ENCODE measurements at regions not wholly inside any gene's neighbourhood (a gene's known extent, or its start where the extent isn't known, plus 50 kb on each side); places are given as distances from the start of the nearest gene placed in this dataset.

DNA sequence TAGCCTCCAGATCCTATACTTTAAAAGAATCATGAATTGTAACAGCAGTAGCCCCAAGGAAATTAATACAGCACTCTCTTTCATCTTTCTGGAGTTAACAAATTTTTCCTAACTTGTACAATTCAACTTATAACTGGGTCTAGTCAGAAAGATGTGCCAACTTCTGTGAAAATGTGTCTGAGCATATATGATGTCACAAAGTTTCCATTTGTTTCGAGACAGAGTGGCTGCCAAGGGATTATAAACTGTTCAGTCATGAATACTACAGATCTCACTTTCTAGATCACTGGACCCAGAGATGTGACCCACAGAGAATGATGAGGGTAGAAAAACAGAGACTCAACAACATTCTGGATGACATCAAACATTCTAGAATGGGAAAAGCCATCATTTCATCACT is 249.2 kb upstream of the PHF14 start:
- no peak for TF ChIP-seq POLR2AphosphoS5 (IDR thresholded peaks at IDR 0.05; ENCODE audit: low read depth, low read length)
- TF ChIP-seq, protein P1, sequence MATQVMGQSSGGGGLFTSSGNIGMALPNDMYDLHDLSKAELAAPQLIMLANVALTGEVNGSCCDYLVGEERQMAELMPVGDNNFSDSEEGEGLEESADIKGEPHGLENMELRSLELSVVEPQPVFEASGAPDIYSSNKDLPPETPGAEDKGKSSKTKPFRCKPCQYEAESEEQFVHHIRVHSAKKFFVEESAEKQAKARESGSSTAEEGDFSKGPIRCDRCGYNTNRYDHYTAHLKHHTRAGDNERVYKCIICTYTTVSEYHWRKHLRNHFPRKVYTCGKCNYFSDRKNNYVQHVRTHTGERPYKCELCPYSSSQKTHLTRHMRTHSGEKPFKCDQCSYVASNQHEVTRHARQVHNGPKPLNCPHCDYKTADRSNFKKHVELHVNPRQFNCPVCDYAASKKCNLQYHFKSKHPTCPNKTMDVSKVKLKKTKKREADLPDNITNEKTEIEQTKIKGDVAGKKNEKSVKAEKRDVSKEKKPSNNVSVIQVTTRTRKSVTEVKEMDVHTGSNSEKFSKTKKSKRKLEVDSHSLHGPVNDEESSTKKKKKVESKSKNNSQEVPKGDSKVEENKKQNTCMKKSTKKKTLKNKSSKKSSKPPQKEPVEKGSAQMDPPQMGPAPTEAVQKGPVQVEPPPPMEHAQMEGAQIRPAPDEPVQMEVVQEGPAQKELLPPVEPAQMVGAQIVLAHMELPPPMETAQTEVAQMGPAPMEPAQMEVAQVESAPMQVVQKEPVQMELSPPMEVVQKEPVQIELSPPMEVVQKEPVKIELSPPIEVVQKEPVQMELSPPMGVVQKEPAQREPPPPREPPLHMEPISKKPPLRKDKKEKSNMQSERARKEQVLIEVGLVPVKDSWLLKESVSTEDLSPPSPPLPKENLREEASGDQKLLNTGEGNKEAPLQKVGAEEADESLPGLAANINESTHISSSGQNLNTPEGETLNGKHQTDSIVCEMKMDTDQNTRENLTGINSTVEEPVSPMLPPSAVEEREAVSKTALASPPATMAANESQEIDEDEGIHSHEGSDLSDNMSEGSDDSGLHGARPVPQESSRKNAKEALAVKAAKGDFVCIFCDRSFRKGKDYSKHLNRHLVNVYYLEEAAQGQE (IDR thresholded peaks at IDR 0.05; ENCODE audit: insufficient read depth in 1 of 2, low read depth in 2 of 2, low read length in 2 of 2) = no peak
- no peak for TF ChIP-seq SIN3A (IDR thresholded peaks at IDR 0.05; ENCODE audit: borderline replicate concordance, insufficient read depth, low read length)
- TF ChIP-seq TAF1 (IDR thresholded peaks at IDR 0.05; ENCODE audit: borderline replicate concordance, insufficient read depth, low read length) = no peak
- TF ChIP-seq FOXP2 (optimal IDR thresholded peaks at IDR 0.05; ENCODE audit: borderline replicate concordance, extremely low read depth, extremely low read length, insufficient read depth) = no peak

Data from PFSK-1 (cell line).